ENCODE measurements at regions not wholly inside any gene's neighbourhood (a gene's known extent, or its start where the extent isn't known, plus 50 kb on each side); places are given as distances from the start of the nearest gene placed in this dataset.

DNA sequence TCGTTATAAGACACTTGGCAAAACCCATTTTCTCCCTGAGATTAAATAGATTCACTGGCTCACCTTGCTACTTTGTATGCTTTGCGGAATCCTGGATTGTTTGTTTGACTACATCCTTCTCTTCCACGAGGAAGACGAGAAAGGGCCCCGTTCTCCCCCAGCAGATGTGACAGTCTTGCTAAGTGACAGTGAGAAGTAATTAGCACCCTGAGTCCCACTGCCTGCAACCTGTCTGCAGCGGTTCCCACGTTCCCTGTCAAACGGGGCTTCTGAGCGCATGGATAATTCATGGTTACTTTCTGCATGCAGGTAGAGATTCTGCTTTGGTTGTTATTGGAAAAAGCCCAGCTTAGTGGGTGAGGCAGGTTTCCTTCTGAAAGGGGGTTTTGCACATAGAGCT lies 163.7 kb downstream of the CDH26 start:
- TF ChIP-seq, protein P1, sequence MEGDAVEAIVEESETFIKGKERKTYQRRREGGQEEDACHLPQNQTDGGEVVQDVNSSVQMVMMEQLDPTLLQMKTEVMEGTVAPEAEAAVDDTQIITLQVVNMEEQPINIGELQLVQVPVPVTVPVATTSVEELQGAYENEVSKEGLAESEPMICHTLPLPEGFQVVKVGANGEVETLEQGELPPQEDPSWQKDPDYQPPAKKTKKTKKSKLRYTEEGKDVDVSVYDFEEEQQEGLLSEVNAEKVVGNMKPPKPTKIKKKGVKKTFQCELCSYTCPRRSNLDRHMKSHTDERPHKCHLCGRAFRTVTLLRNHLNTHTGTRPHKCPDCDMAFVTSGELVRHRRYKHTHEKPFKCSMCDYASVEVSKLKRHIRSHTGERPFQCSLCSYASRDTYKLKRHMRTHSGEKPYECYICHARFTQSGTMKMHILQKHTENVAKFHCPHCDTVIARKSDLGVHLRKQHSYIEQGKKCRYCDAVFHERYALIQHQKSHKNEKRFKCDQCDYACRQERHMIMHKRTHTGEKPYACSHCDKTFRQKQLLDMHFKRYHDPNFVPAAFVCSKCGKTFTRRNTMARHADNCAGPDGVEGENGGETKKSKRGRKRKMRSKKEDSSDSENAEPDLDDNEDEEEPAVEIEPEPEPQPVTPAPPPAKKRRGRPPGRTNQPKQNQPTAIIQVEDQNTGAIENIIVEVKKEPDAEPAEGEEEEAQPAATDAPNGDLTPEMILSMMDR (IDR thresholded peaks at IDR 0.05; ENCODE audit: control insufficient read depth, insufficient read depth, low read depth, low read length, missing control alignments), result no peak
- no peak overlapping the region for H3K4me3 ChIP-seq (ENCODE audit: control insufficient read depth, low read depth, low read length)
- DNase-seq (ENCODE audit: low read depth), result no peak

DNA sequence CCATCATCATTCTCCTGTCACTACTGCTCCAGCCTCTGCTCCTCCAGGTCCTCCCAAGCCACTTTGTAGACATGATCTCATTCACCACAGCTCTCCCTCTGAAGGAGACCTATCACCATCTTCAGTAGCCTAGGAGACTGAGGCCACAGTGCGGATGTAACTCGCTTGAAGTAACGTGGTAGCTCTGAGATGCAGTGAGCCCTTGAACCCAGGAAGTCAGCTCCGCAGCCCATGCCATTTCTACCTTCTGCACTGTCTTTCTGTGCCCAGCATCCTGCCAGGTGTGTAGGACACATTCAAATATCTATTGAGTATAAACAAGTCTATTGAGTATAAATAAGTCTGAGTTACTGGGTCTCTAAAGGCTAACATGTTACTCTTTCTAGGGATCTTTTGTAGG lies 164.4 kb downstream of the CDH26 start:
- no peak overlapping the region for H3K4me3 ChIP-seq (ENCODE audit: control insufficient read depth, low read depth, low read length)
- TF ChIP-seq, protein P1 (IDR thresholded peaks at IDR 0.05; ENCODE audit: control insufficient read depth, insufficient read depth, low read depth, low read length, missing control alignments), result no peak
- DNase-seq (ENCODE audit: low read depth), result no peak

DNA sequence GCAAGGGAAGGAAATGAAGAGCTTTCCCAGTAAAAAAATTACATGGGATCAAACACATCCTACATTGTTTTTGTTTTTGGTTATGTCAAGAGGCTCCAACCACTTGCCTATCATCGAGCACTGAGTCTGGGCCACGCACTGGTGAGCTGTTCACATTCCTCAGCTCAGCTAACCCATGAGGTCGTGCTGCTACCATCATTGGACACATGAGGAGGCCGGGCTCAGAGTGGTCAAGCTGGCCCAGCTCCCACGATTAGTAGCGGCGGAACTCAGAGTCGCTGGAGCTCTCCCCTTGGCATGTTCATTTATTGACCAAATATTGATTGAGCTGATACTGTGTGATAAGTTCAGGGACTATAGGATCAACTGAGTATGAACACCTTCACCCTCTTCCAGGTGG lies 164.9 kb downstream of the CDH26 start:
- no peak overlapping the region for H3K4me3 ChIP-seq (ENCODE audit: control insufficient read depth, low read depth, low read length)
- TF ChIP-seq, protein P1 (IDR thresholded peaks at IDR 0.05; ENCODE audit: control insufficient read depth, insufficient read depth, low read depth, low read length, missing control alignments), result no peak
- DNase-seq (ENCODE audit: low read depth), result no peak

DNA sequence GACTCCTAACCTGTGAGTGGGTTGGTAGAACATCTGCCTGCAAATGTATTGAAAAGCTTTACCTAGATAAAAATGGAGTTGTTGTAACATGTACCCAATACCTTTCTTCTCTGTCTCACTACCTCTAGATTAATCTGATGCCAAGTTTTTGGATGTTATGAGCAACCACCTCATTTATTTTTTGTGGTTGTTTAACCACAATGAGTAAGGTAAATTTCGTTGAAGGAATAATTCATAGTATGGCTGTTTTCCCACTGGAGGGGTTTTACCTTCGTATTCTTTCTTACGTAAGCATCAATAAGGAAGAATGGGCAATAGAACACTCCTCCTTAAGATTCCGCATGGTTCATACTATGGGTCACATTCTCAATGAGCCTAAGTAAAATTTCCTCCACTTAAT lies 165.4 kb downstream of the CDH26 start:
- TF ChIP-seq, protein P1 (IDR thresholded peaks at IDR 0.05; ENCODE audit: control insufficient read depth, insufficient read depth, low read depth, low read length, missing control alignments), result no peak
- no peak for DNase-seq (ENCODE audit: low read depth)
- no peak overlapping the region for H3K4me3 ChIP-seq (ENCODE audit: control insufficient read depth, low read depth, low read length)

DNA sequence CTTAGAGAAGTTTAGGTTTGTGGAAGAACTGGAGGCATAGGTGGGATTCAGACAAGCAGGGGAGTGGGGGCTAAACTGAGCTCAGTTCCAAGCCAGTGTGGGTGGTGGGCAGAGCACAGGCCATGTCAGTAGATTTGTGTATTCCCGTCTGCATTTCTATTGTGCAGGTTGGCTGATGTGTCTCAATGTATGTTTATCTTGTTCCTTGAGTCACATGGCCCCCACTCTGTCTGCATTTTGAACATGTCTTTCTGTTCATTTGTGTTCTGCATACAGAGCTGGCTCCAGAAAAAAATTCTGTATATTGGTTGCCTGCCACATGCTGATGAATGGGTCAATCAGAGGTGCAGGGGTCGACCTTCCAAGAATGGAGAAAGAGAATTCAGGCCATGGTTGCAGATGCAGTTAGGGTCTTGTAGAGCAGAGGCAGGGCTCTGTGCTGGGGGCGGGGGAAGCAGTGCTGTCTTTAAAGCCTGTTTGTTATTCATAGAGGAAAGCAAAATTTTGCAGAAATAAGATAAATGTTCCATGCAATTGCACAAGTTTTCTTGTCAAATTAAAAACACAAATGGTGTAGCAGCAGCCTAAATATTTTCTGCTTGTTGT lies 166.7 kb downstream of the CDH26 start:
- DNase-seq (ENCODE audit: low read depth), result no peak
- TF ChIP-seq, protein P1 (IDR thresholded peaks at IDR 0.05; ENCODE audit: control insufficient read depth, insufficient read depth, low read depth, low read length, missing control alignments), result no peak
- H3K4me3 ChIP-seq (ENCODE audit: control insufficient read depth, low read depth, low read length), result no peak overlapping the region

DNA sequence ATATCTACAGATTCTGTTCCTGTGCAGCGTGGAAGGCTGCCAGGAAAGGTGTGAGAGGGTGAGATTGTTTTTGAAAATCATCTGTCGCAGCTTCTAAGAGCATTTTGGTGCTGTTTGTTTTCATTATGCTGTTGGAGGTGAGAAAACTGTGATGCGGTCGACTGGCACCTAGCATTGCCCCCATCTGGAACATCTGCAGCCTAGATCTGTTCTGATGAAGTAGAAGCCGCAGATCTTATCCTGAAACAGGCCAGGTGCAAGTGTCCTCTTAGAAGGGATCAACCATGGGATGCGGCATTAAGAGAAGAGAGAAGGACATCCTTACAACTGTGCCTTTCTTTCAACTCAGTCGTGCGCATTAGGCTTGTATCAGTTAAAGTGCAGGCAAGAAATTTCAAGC lies 167.3 kb downstream of the CDH26 start:
- DNase-seq (ENCODE audit: low read depth), result no peak
- TF ChIP-seq, protein P1 (IDR thresholded peaks at IDR 0.05; ENCODE audit: control insufficient read depth, insufficient read depth, low read depth, low read length, missing control alignments), result no peak
- no peak overlapping the region for H3K4me3 ChIP-seq (ENCODE audit: control insufficient read depth, low read depth, low read length)

DNA sequence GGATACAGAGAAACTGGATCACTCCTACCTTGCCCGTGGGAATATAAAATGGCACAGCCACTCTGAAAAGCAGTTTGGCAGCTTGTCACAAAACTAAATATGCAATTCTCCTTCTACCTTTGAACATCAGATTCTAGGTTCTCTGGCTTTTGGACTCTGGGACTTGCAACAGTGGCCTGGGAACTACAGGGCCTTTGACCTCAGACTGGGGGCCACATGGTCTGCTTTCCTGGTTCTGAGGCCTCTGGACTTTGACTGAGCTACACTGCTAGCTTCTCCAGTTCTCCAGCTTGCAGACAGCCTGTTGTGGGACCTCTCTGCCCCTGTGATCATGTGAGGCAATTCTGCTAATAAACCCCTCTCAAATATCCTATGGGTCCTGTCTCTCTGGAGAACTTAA lies 168.8 kb downstream of the CDH26 start:
- TF ChIP-seq, protein P1 (IDR thresholded peaks at IDR 0.05; ENCODE audit: control insufficient read depth, insufficient read depth, low read depth, low read length, missing control alignments), result no peak
- no peak overlapping the region for H3K4me3 ChIP-seq (ENCODE audit: control insufficient read depth, low read depth, low read length)
- no peak for DNase-seq (ENCODE audit: low read depth)
